ENCODE measurements at regions not wholly inside any gene's neighbourhood (a gene's known extent, or its start where the extent isn't known, plus 50 kb on each side); places are given as distances from the start of the nearest gene placed in this dataset.

DNA sequence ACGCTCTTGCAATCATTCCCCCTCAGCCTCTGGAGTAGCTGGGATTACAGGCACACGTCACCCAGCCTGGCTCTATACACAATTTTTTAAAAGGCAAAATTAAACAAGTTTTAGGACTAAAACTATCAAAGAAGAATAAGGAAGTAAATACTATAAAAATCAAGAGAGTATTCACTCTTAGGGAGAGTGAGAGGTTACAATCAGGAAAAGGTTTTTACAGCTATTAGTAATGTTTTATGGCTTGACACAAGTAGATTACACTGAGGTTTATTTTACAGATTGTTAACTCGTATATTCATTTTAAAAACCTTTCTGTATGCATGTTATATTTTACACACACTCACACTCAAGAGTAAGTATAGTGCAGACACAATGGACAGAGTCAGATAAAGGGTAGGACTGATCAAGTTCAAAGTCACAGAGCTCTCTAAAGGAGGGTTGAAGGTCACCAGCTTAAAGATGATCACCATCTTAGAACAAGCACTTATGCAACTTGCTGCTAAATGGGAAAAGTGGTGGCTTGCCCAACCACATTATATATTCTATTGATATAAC is 77.9 kb upstream of the MAN1A2 start:
- TF ChIP-seq, protein P1, sequence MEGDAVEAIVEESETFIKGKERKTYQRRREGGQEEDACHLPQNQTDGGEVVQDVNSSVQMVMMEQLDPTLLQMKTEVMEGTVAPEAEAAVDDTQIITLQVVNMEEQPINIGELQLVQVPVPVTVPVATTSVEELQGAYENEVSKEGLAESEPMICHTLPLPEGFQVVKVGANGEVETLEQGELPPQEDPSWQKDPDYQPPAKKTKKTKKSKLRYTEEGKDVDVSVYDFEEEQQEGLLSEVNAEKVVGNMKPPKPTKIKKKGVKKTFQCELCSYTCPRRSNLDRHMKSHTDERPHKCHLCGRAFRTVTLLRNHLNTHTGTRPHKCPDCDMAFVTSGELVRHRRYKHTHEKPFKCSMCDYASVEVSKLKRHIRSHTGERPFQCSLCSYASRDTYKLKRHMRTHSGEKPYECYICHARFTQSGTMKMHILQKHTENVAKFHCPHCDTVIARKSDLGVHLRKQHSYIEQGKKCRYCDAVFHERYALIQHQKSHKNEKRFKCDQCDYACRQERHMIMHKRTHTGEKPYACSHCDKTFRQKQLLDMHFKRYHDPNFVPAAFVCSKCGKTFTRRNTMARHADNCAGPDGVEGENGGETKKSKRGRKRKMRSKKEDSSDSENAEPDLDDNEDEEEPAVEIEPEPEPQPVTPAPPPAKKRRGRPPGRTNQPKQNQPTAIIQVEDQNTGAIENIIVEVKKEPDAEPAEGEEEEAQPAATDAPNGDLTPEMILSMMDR (IDR thresholded peaks at IDR 0.05; ENCODE audit: control insufficient read depth, extremely low read depth, insufficient read depth), result no peak
- no peak overlapping the region for H3K4me3 ChIP-seq (ENCODE audit: low read depth, low read length)
- peak; percentile 15 for DNase-seq (ENCODE audit: low read depth)

DNA sequence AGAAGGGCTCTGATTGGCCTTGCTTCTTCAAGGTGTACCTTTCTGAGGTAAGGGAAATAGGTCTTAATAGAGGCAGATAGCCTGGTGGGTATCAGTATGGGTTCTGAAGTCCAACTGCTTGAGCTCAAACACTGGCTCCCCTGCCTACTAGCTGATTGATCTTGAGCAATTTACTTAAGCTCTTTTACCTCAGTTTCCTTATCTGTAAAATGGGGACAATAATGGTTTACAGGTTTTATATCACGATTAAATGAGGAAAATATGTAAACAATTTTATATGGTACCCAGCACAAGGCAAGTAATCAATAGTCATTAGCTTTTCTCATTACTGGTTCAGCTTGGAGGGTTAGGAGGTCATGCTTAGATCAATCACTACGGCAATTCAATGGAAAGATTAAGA is 75.8 kb upstream of the VTCN1 start:
- TF ChIP-seq, protein P1 (IDR thresholded peaks at IDR 0.05; ENCODE audit: control insufficient read depth, extremely low read depth, insufficient read depth), result no peak
- DNase-seq (ENCODE audit: low read depth), result no peak
- H3K4me3 ChIP-seq (ENCODE audit: low read depth, low read length), result no peak overlapping the region

DNA sequence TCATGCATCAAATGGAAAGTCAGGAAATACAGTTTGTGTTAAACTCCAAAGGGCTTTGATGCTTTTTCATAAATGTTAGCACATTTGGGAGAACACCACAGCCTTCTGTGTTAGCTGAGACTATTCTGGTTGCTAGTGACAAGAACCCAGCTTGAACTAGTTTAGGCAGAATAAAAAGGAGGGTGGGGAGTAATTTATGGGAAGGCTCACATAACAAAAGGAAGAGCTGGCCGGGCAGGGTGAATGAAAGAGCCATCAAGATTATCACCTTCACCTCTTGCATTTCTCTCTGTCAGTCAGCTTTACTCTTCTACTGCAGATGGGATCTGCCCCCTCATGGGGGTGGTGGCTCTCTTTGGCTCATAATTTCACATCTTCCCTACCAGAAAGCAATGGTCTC is 75.4 kb upstream of the VTCN1 start:
- TF ChIP-seq, protein P1 (IDR thresholded peaks at IDR 0.05; ENCODE audit: control insufficient read depth, extremely low read depth, insufficient read depth), result no peak
- no peak overlapping the region for H3K4me3 ChIP-seq (ENCODE audit: low read depth, low read length)
- no peak for DNase-seq (ENCODE audit: low read depth)

DNA sequence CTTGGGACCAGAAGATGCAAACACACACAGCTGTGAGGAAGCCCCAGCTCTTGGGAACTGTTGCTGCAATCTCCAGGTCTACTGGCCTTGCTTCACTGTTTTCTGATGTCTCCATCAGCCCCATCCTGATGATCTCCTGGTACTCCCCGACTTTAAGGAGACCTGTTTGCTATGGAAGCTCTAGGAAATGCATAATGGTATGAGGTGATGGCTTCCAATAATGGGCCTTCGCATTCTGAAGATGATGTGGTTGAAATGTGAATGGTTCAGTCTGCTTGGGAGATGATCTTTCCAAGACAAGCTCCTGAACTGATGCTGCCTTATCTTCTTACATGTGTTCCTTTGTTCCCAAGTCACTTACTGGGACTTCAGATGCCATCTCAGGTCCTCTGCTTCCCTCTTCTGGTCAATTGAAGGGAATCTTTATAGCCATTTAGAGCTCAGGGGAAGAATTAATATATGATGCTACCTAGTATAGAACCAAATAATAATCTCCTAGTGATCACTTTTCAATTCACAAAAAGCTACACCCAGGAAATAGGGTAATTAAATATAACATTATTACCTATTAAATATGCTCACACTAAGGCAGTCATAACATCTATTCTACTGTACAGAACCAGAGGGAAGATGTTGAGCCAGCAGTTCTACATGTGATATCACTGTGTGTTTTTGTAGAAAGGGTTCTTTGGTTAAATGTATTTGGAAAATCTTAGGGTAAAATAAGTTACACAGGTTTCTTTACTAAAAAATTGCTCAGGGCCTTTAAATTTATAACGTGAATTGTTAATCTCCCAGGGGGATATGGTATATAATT is 73.9 kb upstream of the VTCN1 start:
- TF ChIP-seq, protein P1 (IDR thresholded peaks at IDR 0.05; ENCODE audit: control insufficient read depth, extremely low read depth, insufficient read depth), result peak; percentile 84
- DNase-seq (ENCODE audit: low read depth), result peak; percentile 71
- no peak overlapping the region for H3K4me3 ChIP-seq (ENCODE audit: low read depth, low read length)

DNA sequence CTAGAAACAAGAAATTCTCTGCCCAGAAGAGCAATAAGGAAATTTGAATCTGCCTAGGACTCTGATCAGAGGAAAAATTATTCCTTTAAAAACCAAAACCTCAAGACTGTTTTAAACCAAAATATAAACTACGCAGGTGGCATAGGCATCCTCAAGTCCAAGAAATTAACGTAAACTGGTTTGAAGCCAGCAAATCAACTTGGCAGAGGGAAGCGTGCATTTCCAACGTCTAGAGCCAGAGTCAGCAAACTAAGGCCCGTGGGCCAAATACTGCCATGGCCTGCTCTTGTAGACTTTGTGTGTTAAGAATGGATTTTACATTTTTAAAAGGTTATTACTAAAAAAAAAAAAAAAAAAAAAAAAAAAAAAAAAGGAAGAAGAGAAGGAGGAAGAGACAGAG is 67.8 kb upstream of the VTCN1 start:
- DNase-seq (ENCODE audit: low read depth), result no peak
- TF ChIP-seq, protein P1 (IDR thresholded peaks at IDR 0.05; ENCODE audit: control insufficient read depth, extremely low read depth, insufficient read depth), result no peak
- no peak overlapping the region for H3K4me3 ChIP-seq (ENCODE audit: low read depth, low read length)

DNA sequence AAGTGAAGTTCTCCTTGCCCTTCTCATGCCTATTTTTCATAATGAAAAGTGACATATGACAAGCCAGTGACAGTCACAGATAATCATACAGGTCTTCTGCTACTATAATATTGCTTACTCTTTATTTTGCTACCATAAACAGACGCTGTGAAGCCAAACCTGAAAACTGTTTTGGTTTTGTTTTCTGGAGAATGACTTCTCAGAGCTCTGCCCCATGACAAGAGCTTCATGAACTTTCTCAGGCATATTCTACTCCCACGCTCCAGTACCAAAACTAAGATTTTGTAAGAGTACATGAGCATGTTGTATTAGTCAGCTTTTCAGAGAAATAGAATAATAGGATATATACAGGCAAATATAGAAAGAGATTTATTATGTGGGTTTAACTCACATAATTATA is 64.3 kb upstream of the VTCN1 start:
- no peak overlapping the region for H3K4me3 ChIP-seq (ENCODE audit: low read depth, low read length)
- TF ChIP-seq, protein P1 (IDR thresholded peaks at IDR 0.05; ENCODE audit: control insufficient read depth, extremely low read depth, insufficient read depth), result no peak
- DNase-seq (ENCODE audit: low read depth), result no peak

Measured in LNCaP clone FGC (cell line).